Fibroblast of lung (primary cell): ENCODE measurements at regions not wholly inside any gene's neighbourhood (a gene's known extent, or its start where the extent isn't known, plus 50 kb on each side); places are given as distances from the start of the nearest gene placed in this dataset.

Source experiments
- DNase-seq, 2 donors: peaks; one replicate each; pipeline versions ENCODE4 v3.0.0 to v3.0.0-alpha.2; 2010; ENCODE audit warnings: low read depth in 2 of 2
- H2AFZ ChIP-seq: 2 replicates; pipeline ENCODE4 v1.5.1; 2012; ENCODE audit warnings: low read length, control low read depth, inconsistent platforms
- H3K27ac ChIP-seq: 2 replicates; pipeline ENCODE4 v1.5.1; 2011; ENCODE audit warnings: low read length, control low read depth; ENCODE audit not compliant: insufficient read depth
- H3K27me3 ChIP-seq: 2 replicates; pipeline ENCODE4 v1.5.1; 2011; ENCODE audit warnings: mild to moderate bottlenecking, low read length; ENCODE audit not compliant: control insufficient read depth, insufficient read depth
- H3K36me3 ChIP-seq: 2 replicates; pipeline ENCODE4 v1.5.1; 2011; ENCODE audit warnings: low read length; ENCODE audit not compliant: control insufficient read depth, insufficient read depth
- H3K4me1 ChIP-seq: 2 replicates; pipeline ENCODE4 v1.5.1; 2011; ENCODE audit warnings: low read length; ENCODE audit not compliant: control insufficient read depth, insufficient read depth; ENCODE audit errors: extremely low read depth
- H3K4me2 ChIP-seq: 2 replicates; pipeline ENCODE4 v1.5.1; 2011; ENCODE audit warnings: low read length, control low read depth; ENCODE audit not compliant: insufficient read depth; ENCODE audit errors: extremely low read depth
- H3K4me3 ChIP-seq, 4 experiments: fragments of 200-600 bp in 1 of 4; sonication (generic) in 1 of 4; replicated peaks in 1 of 4; 2 replicates each; pipeline ENCODE4 v1.5.1; 2011 to 2016; ENCODE audit warnings: low read length in 4 of 4, low read depth in 3 of 4, mild to moderate bottlenecking in 3 of 4, control low read depth in 2 of 4, inconsistent platforms in 1 of 4, mixed read lengths in 1 of 4; ENCODE audit not compliant: insufficient read depth in 1 of 4; ENCODE audit errors: control extremely low read depth in 1 of 4
- H3K79me2 ChIP-seq: 2 replicates; pipeline ENCODE4 v1.5.1; 2012; ENCODE audit warnings: mild to moderate bottlenecking, low read length, inconsistent platforms; ENCODE audit not compliant: control insufficient read depth, insufficient read depth
- H3K9ac ChIP-seq: 2 replicates; pipeline ENCODE4 v1.5.1; 2011; ENCODE audit warnings: mild to moderate bottlenecking, low read length, control low read depth; ENCODE audit not compliant: insufficient read depth
- H3K9me3 ChIP-seq: 2 replicates; pipeline ENCODE4 v1.5.1; 2012; ENCODE audit warnings: low read depth, low read length; ENCODE audit not compliant: control insufficient read depth, insufficient read depth
- H4K20me1 ChIP-seq: 2 replicates; pipeline ENCODE4 v1.5.1; 2011; ENCODE audit warnings: low read length; ENCODE audit not compliant: control insufficient read depth, insufficient read depth; ENCODE audit errors: extremely low read depth
- EZH2 ChIP-seq: IDR thresholded peaks from 2 replicates; pipeline ENCODE4 v1.5.1; 2012; ENCODE audit warnings: low read length, control low read depth, mild to moderate bottlenecking; ENCODE audit errors: missing control alignments
- TF ChIP-seq, protein P1 (sequence below), 2 donors: IDR thresholded peaks in 1 of 2; conservative IDR thresholded peaks in 1 of 2; 1 replicate in 1 of 2; 2 replicates in 1 of 2; pipeline ENCODE4 v1.5.1; 2011 to 2012; ENCODE audit warnings: low read length in 2 of 2, control low read depth in 1 of 2, inconsistent platforms in 1 of 2, low read depth in 1 of 2, mild to moderate bottlenecking in 1 of 2

DNA sequence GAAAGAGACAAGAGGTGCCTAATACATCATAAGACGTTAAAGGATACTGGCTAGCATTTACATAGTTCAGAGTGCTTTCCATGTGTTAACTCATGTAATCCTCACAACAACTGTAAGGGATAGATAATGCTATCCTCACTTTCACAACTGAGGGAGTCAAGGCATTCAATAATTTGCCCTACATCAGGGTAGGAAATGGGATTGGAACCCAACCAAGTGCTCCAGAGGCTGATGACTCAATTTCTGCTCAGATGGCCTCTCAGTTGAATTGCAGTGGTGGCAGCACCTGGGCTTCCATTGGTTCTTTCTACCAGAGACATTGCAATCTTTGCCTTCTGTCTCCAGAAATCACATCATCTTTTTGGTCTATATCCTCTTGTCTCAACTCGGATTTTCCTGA lies 232.9 kb downstream of the ETS1 start:
- Histone ChIP-seq H3K4me3 (no peak overlapping the region), H3K4me1 (peaks cover 13% of the 10 kb centered on the region), H3K27me3 (no peaks in the 10 kb centered on the region), H3K9me3 (no peaks in the 10 kb centered on the region), H3K79me2 (no peaks in the 10 kb centered on the region), H4K20me1 (no peaks in the 10 kb centered on the region), H3K27ac (no peak overlapping the region), H3K4me2 (no peak overlapping the region), H2AFZ (no peak overlapping the region), H3K9ac (no peak overlapping the region), H3K36me3 (no peaks in the 10 kb centered on the region)
- TF ChIP-seq EZH2 = no peak
- TF ChIP-seq, protein P1, sequence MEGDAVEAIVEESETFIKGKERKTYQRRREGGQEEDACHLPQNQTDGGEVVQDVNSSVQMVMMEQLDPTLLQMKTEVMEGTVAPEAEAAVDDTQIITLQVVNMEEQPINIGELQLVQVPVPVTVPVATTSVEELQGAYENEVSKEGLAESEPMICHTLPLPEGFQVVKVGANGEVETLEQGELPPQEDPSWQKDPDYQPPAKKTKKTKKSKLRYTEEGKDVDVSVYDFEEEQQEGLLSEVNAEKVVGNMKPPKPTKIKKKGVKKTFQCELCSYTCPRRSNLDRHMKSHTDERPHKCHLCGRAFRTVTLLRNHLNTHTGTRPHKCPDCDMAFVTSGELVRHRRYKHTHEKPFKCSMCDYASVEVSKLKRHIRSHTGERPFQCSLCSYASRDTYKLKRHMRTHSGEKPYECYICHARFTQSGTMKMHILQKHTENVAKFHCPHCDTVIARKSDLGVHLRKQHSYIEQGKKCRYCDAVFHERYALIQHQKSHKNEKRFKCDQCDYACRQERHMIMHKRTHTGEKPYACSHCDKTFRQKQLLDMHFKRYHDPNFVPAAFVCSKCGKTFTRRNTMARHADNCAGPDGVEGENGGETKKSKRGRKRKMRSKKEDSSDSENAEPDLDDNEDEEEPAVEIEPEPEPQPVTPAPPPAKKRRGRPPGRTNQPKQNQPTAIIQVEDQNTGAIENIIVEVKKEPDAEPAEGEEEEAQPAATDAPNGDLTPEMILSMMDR (conservative IDR thresholded peaks at IDR 0.05 in 1 of 2, IDR thresholded peaks at IDR 0.05 in 1 of 2; ENCODE audit: low read depth in 1 of 2, low read length in 2 of 2) = no peak
- peak in 1 of 2 donors; percentile 11 for DNase-seq

DNA sequence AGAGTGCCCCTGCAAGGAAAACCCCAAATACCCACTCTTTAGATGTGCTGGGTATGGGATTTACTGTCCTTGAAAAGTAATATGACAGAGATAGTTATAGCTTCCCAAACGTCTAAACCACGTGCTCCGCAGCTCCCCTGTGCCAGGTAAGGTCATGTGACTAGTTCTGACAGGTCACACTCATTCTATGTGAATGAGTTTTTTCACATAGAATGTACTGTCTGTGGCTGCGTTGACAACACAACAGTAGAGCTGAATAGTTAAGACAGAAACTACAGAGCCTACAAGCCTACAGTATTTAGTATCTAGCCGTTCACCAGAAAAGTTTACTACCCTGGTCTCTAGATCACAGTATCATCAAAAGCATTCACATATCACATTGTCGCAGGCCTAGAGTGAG lies 236.2 kb downstream of the ETS1 start:
- no peak overlapping the region for H2AFZ ChIP-seq
- no peak for DNase-seq
- no peaks in the 10 kb centered on the region for H3K27me3 ChIP-seq

DNA sequence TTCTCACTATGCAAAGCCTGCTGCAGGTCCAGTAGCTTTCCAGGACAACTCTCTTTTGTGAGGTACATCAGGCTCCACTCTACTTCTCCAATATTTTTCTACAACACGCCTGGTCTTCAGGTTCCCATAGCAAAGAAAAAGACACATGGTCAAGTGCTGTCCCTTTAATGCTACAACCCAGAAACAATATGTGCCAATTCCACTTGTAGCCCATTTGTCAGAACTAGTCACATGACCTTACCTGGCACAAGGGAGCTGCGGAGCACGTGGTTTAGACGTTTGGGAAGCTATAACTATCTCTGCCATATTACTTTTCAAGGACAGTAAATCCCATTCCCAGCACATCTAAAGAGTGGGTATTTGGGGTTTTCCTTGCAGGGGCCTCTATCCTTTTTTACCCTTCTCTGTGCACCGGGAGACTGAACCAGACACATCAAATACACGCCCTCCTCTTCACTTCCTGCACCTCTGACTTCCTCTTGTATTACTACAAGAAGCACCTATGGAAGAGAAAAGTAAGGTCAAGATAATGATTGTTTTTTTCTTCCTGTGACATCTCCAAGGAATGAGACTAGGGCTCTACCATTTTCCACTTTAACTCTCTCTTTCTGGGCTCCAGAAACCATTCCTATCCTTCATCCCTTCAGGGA lies 237.6 kb downstream of the ETS1 start:
- Histone ChIP-seq H4K20me1 (no peaks in the 10 kb centered on the region), H3K4me1 (peaks cover 2% of the 10 kb centered on the region), H3K9me3 (no peaks in the 10 kb centered on the region), H3K9ac (no peak overlapping the region), H3K4me3 (no peak overlapping the region), H3K27ac (no peak overlapping the region), H3K79me2 (no peaks in the 10 kb centered on the region), H3K27me3 (no peaks in the 10 kb centered on the region), H2AFZ (no peak overlapping the region), H3K36me3 (no peaks in the 10 kb centered on the region), H3K4me2 (no peak overlapping the region)
- DNase-seq = no peak
- TF ChIP-seq EZH2 = no peak
- TF ChIP-seq, protein P1 (conservative IDR thresholded peaks at IDR 0.05 in 1 of 2, IDR thresholded peaks at IDR 0.05 in 1 of 2; ENCODE audit: low read depth in 1 of 2, low read length in 2 of 2) = no peak

More for the DNA sequence above, 236.2 kb downstream of the ETS1 start:
- Histone ChIP-seq H3K9ac (no peak overlapping the region), H3K4me2 (no peak overlapping the region), H3K27ac (no peak overlapping the region), H3K36me3 (no peaks in the 10 kb centered on the region), H3K9me3 (no peaks in the 10 kb centered on the region), H3K79me2 (no peaks in the 10 kb centered on the region), H3K4me1 (peaks cover 2% of the 10 kb centered on the region), H3K4me3 (no peak overlapping the region), H4K20me1 (no peaks in the 10 kb centered on the region)
- no peak for TF ChIP-seq EZH2
- TF ChIP-seq, protein P1 (conservative IDR thresholded peaks at IDR 0.05 in 1 of 2, IDR thresholded peaks at IDR 0.05 in 1 of 2; ENCODE audit: low read depth in 1 of 2, low read length in 2 of 2) = no peak
